Midbrain (tissue), 1 donor: ENCODE measurements at regions not wholly inside any gene's neighbourhood (a gene's known extent, or its start where the extent isn't known, plus 50 kb on each side); places are given as distances from the start of the nearest gene placed in this dataset.

ENCODE experiments used
- DNase-seq: peaks from one replicate; lab custom pipeline; 2025; lab: John Stamatoyannopoulos, UW

DNA sequence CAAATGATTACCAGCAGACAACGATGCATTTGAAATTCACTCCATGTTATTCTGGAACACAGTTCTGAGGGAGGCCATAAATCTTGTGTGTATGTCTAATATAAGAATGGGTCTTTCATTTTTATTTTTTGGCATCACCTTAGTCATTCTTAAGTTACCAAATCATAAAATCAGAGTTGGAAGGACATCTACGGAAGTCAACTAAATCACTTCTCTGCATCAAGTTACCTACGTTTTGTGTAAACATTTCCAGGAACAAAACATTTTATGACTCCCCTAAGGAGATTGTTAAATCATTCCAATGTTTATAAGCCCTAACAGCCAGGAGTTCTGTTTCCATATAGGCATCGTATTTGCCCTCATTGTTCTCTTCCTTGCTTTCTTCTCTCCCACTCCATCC is 378.2 kb downstream of the FAM170A start:
- no peak for DNase-seq

GRCh38 chr5:120012431-120012830 is 383.1 kb downstream of the FAM170A start:
- DNase-seq, result no peak

GRCh38 chr5:120014535-120014934 is 385.2 kb downstream of the FAM170A start:
- DNase-seq, result no peak

- no peak for DNase-seq
Measured at GRCh38 chr5:120016717-120017382, 387.5 kb downstream of the FAM170A start.

GRCh38 chr5:120017513-120017912 is 388.2 kb downstream of the FAM170A start:
- DNase-seq, result no peak

- DNase-seq, result no peak
Measured at GRCh38 chr5:120035181-120035580, 405.8 kb downstream of the FAM170A start.

DNA sequence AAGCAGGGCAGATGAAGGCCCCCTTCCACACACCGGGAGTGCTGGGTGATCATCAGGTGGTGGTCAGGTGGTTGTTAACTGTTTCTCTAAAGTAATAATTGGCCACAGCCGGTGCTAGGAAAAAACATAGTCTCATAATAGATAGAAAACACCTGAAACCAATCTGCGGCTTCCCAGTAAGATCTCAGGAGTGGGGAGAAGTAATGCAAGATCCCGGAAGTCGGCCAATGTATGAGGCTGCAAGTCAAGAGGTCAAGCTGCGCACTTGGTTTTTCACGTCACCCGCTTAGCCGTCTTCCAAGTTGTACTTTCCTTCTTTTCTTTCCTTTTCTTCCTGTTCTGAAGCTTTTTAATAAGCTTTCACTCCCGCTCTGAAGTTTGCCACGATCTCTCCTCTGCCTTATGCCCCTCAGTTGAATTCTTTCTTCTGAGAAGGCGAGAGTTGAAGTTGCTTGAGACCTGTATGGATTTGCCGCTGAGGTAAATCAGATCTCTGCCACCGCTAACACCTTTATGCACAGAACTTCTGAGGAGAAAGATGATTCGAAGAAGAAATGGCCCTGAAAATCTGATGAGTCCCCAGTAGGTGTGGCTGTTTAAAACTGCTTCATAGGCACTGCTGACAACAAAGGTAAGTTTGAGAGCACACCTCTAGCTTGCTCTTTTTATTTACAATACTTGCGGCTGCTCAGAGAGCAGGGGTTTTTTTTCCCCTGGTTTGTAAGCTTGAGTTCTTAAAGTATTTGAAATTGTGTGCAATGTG is 406.6 kb downstream of the FAM170A start:
- DNase-seq, result no peak

DNA sequence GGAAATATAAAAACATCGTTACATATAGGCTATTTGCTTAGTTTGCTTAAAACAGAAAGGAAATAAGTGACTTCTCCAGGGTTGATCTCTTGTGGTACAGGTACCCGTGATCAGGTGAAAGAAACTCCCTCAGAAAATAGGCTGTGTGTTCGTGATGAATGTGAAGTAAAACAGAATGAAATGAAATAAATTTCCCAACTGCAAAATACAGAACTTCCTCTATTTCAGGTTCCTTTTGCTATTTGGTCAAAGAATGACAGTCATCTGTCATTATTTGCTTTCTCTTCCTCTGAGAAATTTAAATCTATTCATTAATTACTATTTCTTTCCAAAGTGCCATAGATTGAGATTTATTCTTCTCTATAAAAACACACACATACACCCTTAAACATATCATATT is 408.1 kb downstream of the FAM170A start:
- DNase-seq, result no peak

GRCh38 chr5:120039111-120039510 is 409.8 kb downstream of the FAM170A start:
- DNase-seq, result no peak

DNA sequence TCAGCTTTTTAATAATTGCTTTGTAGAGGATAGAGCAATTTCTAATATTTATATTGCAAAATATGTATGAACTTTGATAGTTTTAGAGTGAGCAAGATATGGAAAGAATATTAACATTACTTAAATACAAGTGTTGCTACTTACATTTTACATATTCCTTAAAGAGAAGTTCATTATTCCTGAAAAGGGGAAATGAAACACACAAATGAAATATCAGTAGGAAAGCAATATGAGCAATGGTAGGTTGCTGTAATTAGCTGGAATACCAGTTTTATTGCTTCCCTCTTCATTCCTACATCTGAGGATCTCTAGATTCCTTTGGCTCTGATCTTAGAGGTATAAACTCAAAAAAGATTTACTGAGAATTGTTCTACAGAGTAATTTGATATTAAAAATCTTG is 414.1 kb downstream of the FAM170A start:
- no peak for DNase-seq

DNA sequence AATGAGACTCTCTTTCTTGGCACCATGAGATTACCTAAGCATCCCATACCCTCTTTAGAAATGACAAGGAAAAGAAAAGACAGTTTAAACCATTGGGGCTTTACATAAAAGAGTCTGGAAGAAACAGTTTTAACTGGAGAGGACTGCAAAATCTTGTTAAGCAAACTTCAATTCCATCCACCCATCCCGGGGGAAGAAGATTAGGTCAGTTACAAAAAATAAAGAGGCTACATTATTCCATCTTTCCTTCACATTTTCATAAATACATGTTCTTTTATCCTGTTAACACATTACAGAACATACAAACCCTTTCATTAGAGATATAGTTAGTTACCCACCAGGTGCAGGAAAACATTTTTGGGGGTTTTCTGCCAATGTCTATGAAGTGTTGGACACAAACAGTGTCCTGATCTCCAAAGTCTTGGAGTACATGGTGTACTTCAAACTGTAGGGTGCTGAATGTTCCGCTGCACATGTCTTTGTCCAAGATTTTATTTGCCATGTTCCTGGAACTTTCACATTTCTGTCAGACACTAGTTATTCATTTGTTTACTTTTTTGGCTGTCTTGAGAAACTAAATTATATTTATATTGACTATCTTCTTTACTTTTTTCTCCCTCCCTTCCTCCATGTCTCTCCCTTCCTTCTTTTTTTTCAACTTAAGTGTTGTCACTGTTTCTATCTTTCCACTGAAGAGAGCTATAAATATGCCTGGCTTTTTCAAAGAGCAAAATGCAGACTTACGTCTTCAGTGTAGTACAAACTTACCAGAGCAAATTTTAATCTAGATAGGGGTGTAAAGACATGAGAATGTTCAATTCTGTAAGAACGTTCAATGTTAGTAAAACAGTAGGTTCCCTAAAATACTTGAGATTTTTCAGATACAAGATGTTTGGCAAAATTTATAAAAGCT is 410.9 kb upstream of the PRR16 start:
- no peak for DNase-seq

DNA sequence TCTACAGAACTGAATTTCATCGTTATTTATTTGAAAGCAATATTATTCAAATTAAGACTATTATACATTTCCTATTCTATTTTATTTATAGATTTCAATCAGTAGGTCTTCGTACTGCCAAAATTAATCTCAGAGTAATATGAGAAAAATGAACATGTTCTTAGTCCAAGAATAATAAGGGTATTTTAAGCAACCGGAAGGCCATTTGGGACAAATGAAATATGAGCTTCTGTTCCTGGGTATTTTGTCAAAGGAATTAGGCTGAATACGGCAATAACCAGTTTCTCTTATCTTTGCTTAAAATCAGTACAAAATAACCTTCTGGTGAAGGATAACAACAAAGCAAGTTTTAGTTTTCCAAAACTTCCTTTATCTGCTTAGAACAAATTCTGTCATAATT is 410.3 kb upstream of the PRR16 start:
- DNase-seq, result no peak

DNA sequence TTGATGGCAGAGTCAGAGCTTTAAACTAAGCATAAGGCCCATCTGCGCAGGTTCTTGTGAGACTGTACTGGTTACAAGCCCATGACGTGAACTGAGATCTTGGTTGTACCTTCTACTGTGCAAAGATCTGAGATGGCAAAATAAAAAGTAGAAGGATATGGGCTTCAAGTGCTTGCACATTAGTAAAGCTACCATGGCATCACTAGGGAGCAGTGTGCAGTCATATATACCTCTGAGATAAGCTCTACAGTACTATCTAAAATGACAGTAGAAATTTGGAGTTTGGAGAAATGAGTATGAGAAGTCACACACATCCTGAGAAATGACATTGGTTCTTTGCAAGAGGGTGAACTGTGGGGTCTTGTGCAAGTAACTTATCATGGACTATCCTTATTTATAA is 408.2 kb upstream of the PRR16 start:
- DNase-seq, result no peak

DNA sequence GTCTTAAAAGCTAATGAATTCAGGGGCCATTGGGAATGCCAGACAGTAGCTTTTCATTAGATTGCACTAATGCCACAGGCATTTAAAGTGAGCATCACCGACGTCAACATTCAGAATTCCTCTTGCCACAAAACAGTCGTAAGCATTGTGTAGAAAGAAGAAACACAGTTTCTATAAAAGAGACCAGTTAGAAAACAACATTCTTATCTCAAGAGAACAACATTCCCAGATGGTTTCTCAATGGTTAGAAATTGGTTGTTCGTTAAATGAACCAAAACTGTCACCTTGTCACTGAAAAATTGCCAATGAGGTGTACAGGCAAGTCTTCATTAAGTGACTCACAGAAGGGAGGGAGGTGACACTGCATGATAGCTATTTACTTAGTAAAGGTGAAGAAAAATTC is 401.6 kb upstream of the PRR16 start:
- no peak for DNase-seq

GRCh38 chr5:120072068-120072761 is 391.9 kb upstream of the PRR16 start:
- DNase-seq, result no peak

GRCh38 chr5:120073722-120074121 is 390.4 kb upstream of the PRR16 start:
- no peak for DNase-seq

GRCh38 chr5:120080781-120081180 is 383.3 kb upstream of the PRR16 start:
- DNase-seq, result no peak

- DNase-seq, result no peak
Measured at GRCh38 chr5:120082316-120083068, 381.6 kb upstream of the PRR16 start.

- no peak for DNase-seq
Measured at GRCh38 chr5:120083851-120084542, 380.1 kb upstream of the PRR16 start.

GRCh38 chr5:120084543-120084870 is 379.6 kb upstream of the PRR16 start:
- DNase-seq, result no peak

- no peak for DNase-seq
Measured at GRCh38 chr5:120086081-120086480, 378.0 kb upstream of the PRR16 start.
